ENCODE measurements at regions not wholly inside any gene's neighbourhood (a gene's known extent, or its start where the extent isn't known, plus 50 kb on each side); places are given as distances from the start of the nearest gene placed in this dataset.

- TF ChIP-seq CTCF (IDR thresholded peaks at IDR 0.05) (no peak), POLR2AphosphoS5 (IDR thresholded peaks at IDR 0.05; ENCODE audit: low read depth, low read length) (no peak)
Measured at GRCh38 chr4:34854451-34854850, 1389.9 kb downstream of the ARAP2 start.

All from Panc1 (cell line).